IMR-90 (cell line): ENCODE measurements at regions not wholly inside any gene's neighbourhood (a gene's known extent, or its start where the extent isn't known, plus 50 kb on each side); places are given as distances from the start of the nearest gene placed in this dataset.

Experiments used
- ATAC-seq: fragments of 200-7000 bp; cut with Tn5 transposase; 2 replicates; pipeline ENCODE4 v1.9.1; 2020; ENCODE audit warnings: low read depth, mild to moderate bottlenecking, moderate library complexity
- BruUV-seq: library from RNA; stranded (reverse); fragments of 400-500 nt; replicated peaks from 2 replicates; lab custom pipeline; 2021; lab: Mats Ljungman, UMichigan
- CTCF ChIA-PET: fragments of 300-600 bp; formaldehyde crosslinking; extraction: SDS; loops from one replicate; lab custom pipeline; 2021; ENCODE audit warnings: antibody characterized with exemption; lab: Yijun Ruan, JAX
- POLR2A ChIA-PET: fragments of 300-600 bp; sonication (Branson Sonifier 250); formaldehyde crosslinking; loops from one replicate; lab custom pipeline; 2022; ENCODE audit warnings: antibody characterized with exemption; ENCODE audit not compliant: unreplicated experiment; lab: Charles Lee
- DNase-seq: peaks from one replicate; pipeline ENCODE4 v3.0.0; 2013
- H2AFZ ChIP-seq: replicated peaks from 2 replicates; pipeline ENCODE3; 2013; ENCODE audit warnings: low read length, mild to moderate bottlenecking; ENCODE audit not compliant: poor library complexity
- H2AK5ac ChIP-seq: 2 replicates; pipeline ENCODE4 v1.6.1; 2013; ENCODE audit warnings: low read depth, low read length, inconsistent platforms
- H2AK9ac ChIP-seq: replicated peaks from 2 replicates; pipeline ENCODE3; 2013; ENCODE audit warnings: mild to moderate bottlenecking, low read depth, low read length, moderate library complexity; ENCODE audit not compliant: poor library complexity
- H2BK120ac ChIP-seq: 2 replicates; pipeline ENCODE4 v1.6.1; 2013; ENCODE audit warnings: low read depth, low read length, inconsistent platforms
- H2BK15ac ChIP-seq: 3 replicates; pipeline ENCODE4 v1.6.1; 2013; ENCODE audit warnings: low read depth, low read length, inconsistent platforms
- H2BK20ac ChIP-seq: 2 replicates; pipeline ENCODE4 v1.6.1; 2013; ENCODE audit warnings: low read depth, mild to moderate bottlenecking, inconsistent platforms, low read length, moderate library complexity
- H2BK5ac ChIP-seq: 2 replicates; pipeline ENCODE4 v1.6.1; 2013; ENCODE audit warnings: mild to moderate bottlenecking, low read depth, low read length, inconsistent platforms; ENCODE audit not compliant: poor library complexity, severe bottlenecking
- H3K14ac ChIP-seq: replicated peaks from 2 replicates; pipeline ENCODE4 v1.6.1; 2013; ENCODE audit warnings: low read depth, low read length, inconsistent platforms
- H3K18ac ChIP-seq: 2 replicates; pipeline ENCODE4 v1.6.1; 2013; ENCODE audit warnings: low read depth, low read length, control low read depth
- H3K23ac ChIP-seq: 2 replicates; pipeline ENCODE4 v1.6.1; 2013; ENCODE audit warnings: low read depth, low read length, inconsistent platforms
- H3K27ac ChIP-seq: 2 replicates; pipeline ENCODE4 v1.5.1; 2013; ENCODE audit warnings: mild to moderate bottlenecking, control low read depth, low read length; ENCODE audit not compliant: insufficient read depth
- H3K27me3 ChIP-seq: 2 replicates; pipeline ENCODE4 v1.6.1; 2013; ENCODE audit warnings: low read length; ENCODE audit not compliant: control insufficient read depth, insufficient read depth
- H3K36me3 ChIP-seq: 2 replicates; pipeline ENCODE4 v1.6.1; 2013; ENCODE audit warnings: low read length, mixed read lengths; ENCODE audit not compliant: control insufficient read depth, insufficient read depth
- H3K4ac ChIP-seq: 2 replicates; pipeline ENCODE4 v1.6.1; 2013; ENCODE audit warnings: low read depth, low read length, inconsistent platforms
- H3K4me1 ChIP-seq: 2 replicates; pipeline ENCODE4 v1.6.1; 2013; ENCODE audit warnings: low read length, mixed read lengths; ENCODE audit not compliant: control insufficient read depth, insufficient read depth
- H3K4me2 ChIP-seq: 2 replicates; pipeline ENCODE4 v1.6.1; 2013; ENCODE audit warnings: low read depth, mild to moderate bottlenecking, control low read depth, low read length, moderate library complexity
- H3K4me3 ChIP-seq: 2 replicates; pipeline ENCODE4 v1.5.1; 2013; ENCODE audit warnings: low read depth, mild to moderate bottlenecking, control low read depth, low read length, moderate library complexity; ENCODE audit not compliant: insufficient read depth
- H3K56ac ChIP-seq: 2 replicates; pipeline ENCODE4 v1.6.1; 2013; ENCODE audit warnings: low read length, inconsistent platforms; ENCODE audit not compliant: insufficient read depth; ENCODE audit errors: extremely low read depth
- H3K79me1 ChIP-seq, 2 experiments: 2 replicates each; pipeline ENCODE4 v1.6.1; 2013; ENCODE audit warnings: low read length in 2 of 2, inconsistent platforms in 1 of 2, low read depth in 1 of 2
- H3K9ac ChIP-seq: 2 replicates; pipeline ENCODE4 v1.6.1; 2013; ENCODE audit warnings: low read depth, low read length, control low read depth
- H3K9me1 ChIP-seq: 2 replicates; pipeline ENCODE4 v1.6.1; 2013; ENCODE audit warnings: low read length, inconsistent platforms; ENCODE audit not compliant: insufficient read depth
- H3K9me3 ChIP-seq: 2 replicates; pipeline ENCODE4 v1.6.1; 2013; ENCODE audit warnings: low read length; ENCODE audit not compliant: control insufficient read depth, insufficient read depth
- H4K20me1 ChIP-seq: 2 replicates; pipeline ENCODE4 v1.6.1; 2013; ENCODE audit warnings: low read length, inconsistent platforms; ENCODE audit not compliant: insufficient read depth
- H4K5ac ChIP-seq: 2 replicates; pipeline ENCODE4 v1.6.1; 2013; ENCODE audit warnings: mild to moderate bottlenecking, low read depth, low read length, control low read depth
- H4K8ac ChIP-seq, 2 experiments: 2 replicates each; pipeline ENCODE4 v1.6.1; 2013; ENCODE audit warnings: low read depth in 2 of 2, low read length in 2 of 2, control low read depth in 1 of 2, inconsistent platforms in 1 of 2
- H4K91ac ChIP-seq: 2 replicates; pipeline ENCODE4 v1.6.1; 2013; ENCODE audit warnings: low read depth, low read length, inconsistent platforms; ENCODE audit not compliant: insufficient read depth
- MAFK ChIP-seq: IDR thresholded peaks from 2 replicates; pipeline ENCODE4 v1.6.1; 2012; ENCODE audit warnings: low read depth, low read length, improper control_type of control experiment
- RAD21 ChIP-seq: IDR thresholded peaks from 2 replicates; pipeline ENCODE4 v1.6.1; 2012; ENCODE audit warnings: low read length, improper control_type of control experiment
- WGBS, 2 experiments: methylation state at CpG; one replicate each; pipeline versions ENCODE4 v1.1.5 to v1.1.7; 2013; ENCODE audit warnings: missing lambda C conversion rate in 2 of 2; ENCODE audit not compliant: insufficient read length in 1 of 2; ENCODE audit errors: extremely low coverage in 2 of 2; 5-methylcytosine and 5-hydroxymethylcytosine counted together
- dilution Hi-C: fragments of 300-500 bp; cut with HindIII; formaldehyde crosslinking; loops from one replicate; pipeline ENCODE4 v1.14.3; 2018; ENCODE audit warnings: low sequenced_read_pairs; ENCODE audit not compliant: unreplicated experiment
- in situ Hi-C: fragments of 300-500 bp; cut with MboI; formaldehyde crosslinking; loops from 3 replicates; pipeline ENCODE4 v1.14.3; 2019; ENCODE audit warnings: low sequenced_read_pairs, inconsistent platforms, mixed read lengths
- intact Hi-C: fragments of 100-400 bp; cut with micrococcal nuclease; formaldehyde crosslinking; loops from 2 replicates; pipeline ENCODE4 v1.10.0; 2022
- TF ChIP-seq, protein P1 (sequence below): fragments of 150-350 bp; IDR thresholded peaks from 2 replicates; pipeline ENCODE4 v1.6.1; 2016; ENCODE audit warnings: low read depth, mild to moderate bottlenecking, low read length, moderate library complexity, borderline replicate concordance
- TF ChIP-seq, protein P2 (sequence below): fragments of 150-350 bp; IDR thresholded peaks from 2 replicates; pipeline ENCODE4 v1.6.1; 2017; ENCODE audit warnings: mild to moderate bottlenecking, antibody characterized with exemption, low read length, low read depth

DNA sequence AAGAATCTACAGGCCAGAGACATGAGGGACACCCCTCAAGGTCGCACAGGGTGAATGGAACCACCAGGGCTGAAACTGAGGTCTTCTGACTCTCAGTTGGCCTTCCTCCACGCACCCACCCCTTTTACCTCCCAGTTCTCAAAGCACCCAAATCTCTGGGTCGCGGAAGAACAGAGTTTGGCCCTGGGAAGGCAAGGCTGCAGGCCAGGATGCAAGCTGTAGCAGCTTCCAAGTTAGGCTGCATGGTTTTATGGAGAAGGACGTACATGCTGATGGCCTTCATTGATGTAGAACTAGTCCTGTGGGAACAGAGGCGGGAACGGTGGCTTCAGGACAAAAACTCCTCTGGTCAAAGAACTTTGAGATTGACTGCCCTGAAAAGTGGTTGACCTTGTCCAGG is 143.5 kb upstream of the B3GAT1 start:
- Histone ChIP-seq H3K18ac (no peak overlapping the region), H3K79me1 (no peaks in the 10 kb centered on the region), H4K91ac (no peak overlapping the region), H3K27ac (no peak overlapping the region), H3K36me3 (no peaks in the 10 kb centered on the region), H3K9ac (no peak overlapping the region), H2BK15ac (no peak overlapping the region), H3K27me3 (no peaks in the 10 kb centered on the region), H4K20me1 (no peaks in the 10 kb centered on the region), H3K9me1 (no peaks in the 10 kb centered on the region), H2AK5ac (no peak overlapping the region), H3K56ac (no peak overlapping the region), H3K14ac (no peak overlapping the region), H4K8ac (no peak overlapping the region), H2AK9ac (no peak overlapping the region), H3K4ac (no peak overlapping the region), H3K4me1 (no peaks in the 10 kb centered on the region), H2BK120ac (no peak overlapping the region), H3K9me3 (peaks cover 36% of the 10 kb centered on the region), H3K4me2 (no peak overlapping the region), H2BK5ac (no peak overlapping the region), H3K23ac (no peak overlapping the region), H4K5ac (no peak overlapping the region), H2BK20ac (no peak overlapping the region), H2AFZ (no peak overlapping the region), H3K4me3 (no peak overlapping the region)
- TF ChIP-seq, protein P1, sequence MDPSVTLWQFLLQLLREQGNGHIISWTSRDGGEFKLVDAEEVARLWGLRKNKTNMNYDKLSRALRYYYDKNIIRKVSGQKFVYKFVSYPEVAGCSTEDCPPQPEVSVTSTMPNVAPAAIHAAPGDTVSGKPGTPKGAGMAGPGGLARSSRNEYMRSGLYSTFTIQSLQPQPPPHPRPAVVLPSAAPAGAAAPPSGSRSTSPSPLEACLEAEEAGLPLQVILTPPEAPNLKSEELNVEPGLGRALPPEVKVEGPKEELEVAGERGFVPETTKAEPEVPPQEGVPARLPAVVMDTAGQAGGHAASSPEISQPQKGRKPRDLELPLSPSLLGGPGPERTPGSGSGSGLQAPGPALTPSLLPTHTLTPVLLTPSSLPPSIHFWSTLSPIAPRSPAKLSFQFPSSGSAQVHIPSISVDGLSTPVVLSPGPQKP = no peak
- TF ChIP-seq, protein P2, sequence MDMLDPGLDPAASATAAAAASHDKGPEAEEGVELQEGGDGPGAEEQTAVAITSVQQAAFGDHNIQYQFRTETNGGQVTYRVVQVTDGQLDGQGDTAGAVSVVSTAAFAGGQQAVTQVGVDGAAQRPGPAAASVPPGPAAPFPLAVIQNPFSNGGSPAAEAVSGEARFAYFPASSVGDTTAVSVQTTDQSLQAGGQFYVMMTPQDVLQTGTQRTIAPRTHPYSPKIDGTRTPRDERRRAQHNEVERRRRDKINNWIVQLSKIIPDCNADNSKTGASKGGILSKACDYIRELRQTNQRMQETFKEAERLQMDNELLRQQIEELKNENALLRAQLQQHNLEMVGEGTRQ = no peak
- no peak for TF ChIP-seq RAD21
- no peak for TF ChIP-seq MAFK
- dilution Hi-C loops = no loop called here
- no CpG with 5 or more reads among the region's 7 CpGs for WGBS, 2 experiments
- POLR2A ChIA-PET = no interaction called here
- intact Hi-C loops = no loop called here
- no peak for ATAC-seq
- BruUV-seq = no TSS peak
- CTCF ChIA-PET = no interaction called here
- in situ Hi-C loops = no loop called here
- DNase-seq = no peak
